Testis (tissue), 2 donors: ENCODE measurements at regions not wholly inside any gene's neighbourhood (a gene's known extent, or its start where the extent isn't known, plus 50 kb on each side); places are given as distances from the start of the nearest gene placed in this dataset.

Source experiments
- DNase-seq: peaks from one replicate; pipeline ENCODE4 v3.0.0-alpha.2; 2019
- H3K27ac ChIP-seq, 2 donors: fragments of 200-600 bp; sonication (generic); one replicate each; pipeline ENCODE4 v1.5.1; 2019
- H3K27me3 ChIP-seq: fragments of 200-600 bp; sonication (generic); one replicate; pipeline ENCODE4 v1.5.1; 2019
- H3K36me3 ChIP-seq: fragments of 200-600 bp; sonication (generic); one replicate; pipeline ENCODE4 v1.5.1; 2017; ENCODE audit warnings: low read depth; ENCODE audit errors: missing control alignments
- H3K4me1 ChIP-seq: fragments of 200-600 bp; sonication (generic); one replicate; pipeline ENCODE4 v1.5.1; 2019
- H3K4me3 ChIP-seq, 2 donors: fragments of 200-600 bp; sonication (generic); one replicate each; pipeline ENCODE4 v1.5.1; 2017 to 2019
- H3K9me3 ChIP-seq: fragments of 200-600 bp; sonication (generic); one replicate; pipeline ENCODE4 v1.5.1; 2017
- POLR2A ChIP-seq: fragments of 450-650 bp; IDR thresholded peaks from one replicate; pipeline ENCODE4 v1.6.1; 2017; ENCODE audit warnings: antibody characterized with exemption, mild to moderate bottlenecking, moderate library complexity
- WGBS, 2 donors: methylation state at CpG; one replicate each; pipeline ENCODE4 v1.1.5; 2018; 5-methylcytosine and 5-hydroxymethylcytosine counted together
- intact Hi-C: fragments of 100-400 bp; cut with DNase I; formaldehyde crosslinking; loops from one replicate; pipeline ENCODE4 v1.15.1; 2023; ENCODE audit warnings: low total_unique reads
- TF ChIP-seq, protein P1 (sequence below), 3 experiments: fragments of 450-650 bp in 2 of 3; fragments of 200-600 bp in 1 of 3; sonication (generic) in 1 of 3; IDR thresholded peaks; one replicate each; pipeline ENCODE4 v1.5.1; 2016 to 2019; ENCODE audit warnings: antibody characterized with exemption in 3 of 3, mild to moderate bottlenecking in 2 of 3, moderate library complexity in 1 of 3

- Histone ChIP-seq H3K27ac (no peak overlapping the region), H3K27me3 (no peaks in the 10 kb centered on the region), H3K4me1 (peaks cover 4% of the 10 kb centered on the region), H3K36me3 (no peaks in the 10 kb centered on the region), H3K9me3 (no peaks in the 10 kb centered on the region), H3K4me3 (no peak overlapping the region)
- TF ChIP-seq, protein P1, sequence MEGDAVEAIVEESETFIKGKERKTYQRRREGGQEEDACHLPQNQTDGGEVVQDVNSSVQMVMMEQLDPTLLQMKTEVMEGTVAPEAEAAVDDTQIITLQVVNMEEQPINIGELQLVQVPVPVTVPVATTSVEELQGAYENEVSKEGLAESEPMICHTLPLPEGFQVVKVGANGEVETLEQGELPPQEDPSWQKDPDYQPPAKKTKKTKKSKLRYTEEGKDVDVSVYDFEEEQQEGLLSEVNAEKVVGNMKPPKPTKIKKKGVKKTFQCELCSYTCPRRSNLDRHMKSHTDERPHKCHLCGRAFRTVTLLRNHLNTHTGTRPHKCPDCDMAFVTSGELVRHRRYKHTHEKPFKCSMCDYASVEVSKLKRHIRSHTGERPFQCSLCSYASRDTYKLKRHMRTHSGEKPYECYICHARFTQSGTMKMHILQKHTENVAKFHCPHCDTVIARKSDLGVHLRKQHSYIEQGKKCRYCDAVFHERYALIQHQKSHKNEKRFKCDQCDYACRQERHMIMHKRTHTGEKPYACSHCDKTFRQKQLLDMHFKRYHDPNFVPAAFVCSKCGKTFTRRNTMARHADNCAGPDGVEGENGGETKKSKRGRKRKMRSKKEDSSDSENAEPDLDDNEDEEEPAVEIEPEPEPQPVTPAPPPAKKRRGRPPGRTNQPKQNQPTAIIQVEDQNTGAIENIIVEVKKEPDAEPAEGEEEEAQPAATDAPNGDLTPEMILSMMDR (IDR thresholded peaks at IDR 0.05), result no peak
- no peak for TF ChIP-seq POLR2A
- 43 to 91% methylated on average over 2 of the region's 2 CpGs for WGBS, 2 donors
- intact Hi-C loops, result no loop called here
- no peak for DNase-seq
Observed at GRCh38 chr9:660227-660626, 181.3 kb upstream of the DMRT1 start.

DNA sequence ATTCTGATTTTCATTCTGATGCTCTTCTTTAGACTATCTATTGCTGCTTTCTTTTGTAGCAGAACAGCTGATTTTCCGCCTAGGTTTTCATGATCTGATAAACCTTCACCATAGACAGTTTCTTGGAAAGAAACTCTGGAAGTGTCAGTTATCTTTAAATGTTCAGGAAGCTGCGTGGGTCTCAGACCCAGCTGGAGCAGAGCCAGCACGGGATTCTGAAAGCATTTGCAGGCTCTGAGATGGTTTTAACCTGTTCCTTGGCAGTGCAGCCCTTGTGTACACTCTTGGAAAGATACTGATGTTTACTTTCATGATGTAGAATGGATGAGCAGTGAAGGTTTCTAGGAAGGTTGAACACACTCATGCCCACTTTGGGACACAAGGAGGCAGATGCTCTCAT, 178.0 kb upstream of the DMRT1 start:
- no peaks in the 10 kb centered on the region for H3K27me3 ChIP-seq
- WGBS, 2 donors, result 38 to 43% methylated on average over 3 of the region's 3 CpGs
- intact Hi-C loops, result no loop called here
- no peak for DNase-seq
- no peak for TF ChIP-seq POLR2A
- TF ChIP-seq, protein P1 (IDR thresholded peaks at IDR 0.05), result no peak
- no peak overlapping the region for H3K4me3 ChIP-seq
- no peaks in the 10 kb centered on the region for H3K4me1 ChIP-seq
- no peaks in the 10 kb centered on the region for H3K36me3 ChIP-seq
- H3K27ac ChIP-seq, result no peak overlapping the region
- no peaks in the 10 kb centered on the region for H3K9me3 ChIP-seq

- TF ChIP-seq POLR2A, result no peak
- TF ChIP-seq, protein P1 (IDR thresholded peaks at IDR 0.05), result no peak
- Histone ChIP-seq H3K4me3 (no peak overlapping the region), H3K27ac (no peak overlapping the region), H3K9me3 (no peaks in the 10 kb centered on the region), H3K36me3 (no peaks in the 10 kb centered on the region), H3K4me1 (no peaks in the 10 kb centered on the region), H3K27me3 (no peaks in the 10 kb centered on the region)
- 94 to 100% methylated on average over 2 of the region's 2 CpGs for WGBS, 2 donors
- no peak for DNase-seq
- intact Hi-C loops, result no loop called here
Observed at GRCh38 chr9:665296-665695, 176.2 kb upstream of the DMRT1 start.

DNA sequence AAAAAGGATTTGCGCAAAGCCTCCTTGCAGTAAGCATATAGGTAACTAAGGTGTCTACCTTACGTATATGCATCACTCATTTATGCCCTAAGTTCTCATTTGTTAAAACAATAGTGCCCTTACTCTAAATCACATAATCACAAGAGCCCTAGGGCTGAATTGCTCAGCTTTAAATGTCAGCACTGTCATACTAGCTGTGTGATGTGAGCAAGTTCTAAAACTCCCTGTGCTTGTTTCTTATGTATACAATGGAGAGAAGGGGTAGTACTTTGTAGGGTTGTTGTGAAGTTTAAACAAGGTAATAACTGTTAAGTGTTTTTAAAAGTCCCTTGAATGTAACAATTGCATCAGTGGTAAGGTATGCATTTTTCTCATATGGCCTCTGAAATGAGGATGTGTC, 169.5 kb upstream of the DMRT1 start:
- Histone ChIP-seq H3K9me3 (no peaks in the 10 kb centered on the region), H3K36me3 (no peaks in the 10 kb centered on the region), H3K4me1 (no peaks in the 10 kb centered on the region), H3K27ac (no peak overlapping the region), H3K27me3 (no peaks in the 10 kb centered on the region), H3K4me3 (no peak overlapping the region)
- 87 to 99% methylated on average over 2 of the region's 2 CpGs for WGBS, 2 donors
- no peak for DNase-seq
- TF ChIP-seq, protein P1 (IDR thresholded peaks at IDR 0.05), result no peak
- no peak for TF ChIP-seq POLR2A
- intact Hi-C loops, result no loop called here

DNA sequence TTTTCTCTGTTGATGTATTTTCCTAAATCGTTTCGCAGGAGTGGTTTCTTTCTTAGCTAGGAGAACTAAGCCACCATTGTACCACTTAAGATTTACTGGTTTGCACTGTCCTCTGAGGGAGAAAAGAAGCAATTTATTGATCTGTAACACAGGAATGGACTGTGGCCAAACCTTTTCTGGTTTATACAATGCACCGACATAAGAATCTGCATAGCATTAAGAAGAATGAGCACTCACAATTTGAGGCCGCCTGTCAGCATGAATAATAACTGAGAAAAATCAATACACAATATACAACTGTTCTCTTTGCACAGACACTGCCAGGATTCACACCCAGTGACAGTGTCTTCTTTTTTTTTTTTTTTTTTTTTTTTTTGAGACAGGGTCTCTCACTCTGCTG, 168.6 kb upstream of the DMRT1 start:
- intact Hi-C loops, result no loop called here
- no peak for DNase-seq
- WGBS, 2 donors, result 74 to 88% methylated on average over 4 of the region's 4 CpGs

More for the DNA sequence above, 168.6 kb upstream of the DMRT1 start:
- H3K27me3 ChIP-seq, result no peaks in the 10 kb centered on the region
- no peaks in the 10 kb centered on the region for H3K9me3 ChIP-seq
- no peaks in the 10 kb centered on the region for H3K4me1 ChIP-seq
- no peak for TF ChIP-seq POLR2A
- TF ChIP-seq, protein P1 (IDR thresholded peaks at IDR 0.05), result no peak
- H3K4me3 ChIP-seq, result no peak overlapping the region
- H3K36me3 ChIP-seq, result no peaks in the 10 kb centered on the region
- no peak overlapping the region for H3K27ac ChIP-seq
